T-cell (primary cell): ENCODE measurements at regions not wholly inside any gene's neighbourhood (a gene's known extent, or its start where the extent isn't known, plus 50 kb on each side); places are given as distances from the start of the nearest gene placed in this dataset.

Source experiments
- ATAC-seq, 4 experiments: fragments of 200-7000 bp in 3 of 4; fragments of 150-1000 bp in 1 of 4; cut with Tn5 transposase; replicated peaks in 1 of 4; 1 replicate in 3 of 4; 2 replicates in 1 of 4; pipeline ENCODE4 v1.10.0; 2021; ENCODE audit warnings: moderate library complexity in 3 of 4, mild to moderate bottlenecking in 2 of 4, moderate number of reproducible peaks in 1 of 4
- CTCF ChIA-PET, 2 donors: fragments of 300-600 bp; sonication (Branson Sonifier 250); formaldehyde crosslinking; loops; one replicate each; lab custom pipeline; 2022; ENCODE audit warnings: antibody characterized with exemption in 2 of 2; lab: Charles Lee
- POLR2A ChIA-PET, 2 donors: fragments of 300-600 bp; sonication (Branson Sonifier 250); formaldehyde crosslinking; loops; one replicate each; lab custom pipeline; 2022; ENCODE audit warnings: antibody characterized with exemption in 2 of 2; lab: Charles Lee
- DNase-seq, 35 experiments: peaks; one replicate each; pipeline versions ENCODE4 v3.0.0 to v3.0.0-alpha.2; 2013 to 2023
- H3K27ac ChIP-seq: one replicate; pipeline ENCODE4 v1.5.1; 2013; ENCODE audit warnings: low read length
- H3K27me3 ChIP-seq, 2 experiments: replicated peaks in 1 of 2; 1 replicate in 1 of 2; 2 replicates in 1 of 2; pipeline versions ENCODE4 v1.6.1 to v1.7.0; 2013; ENCODE audit warnings: low read length in 1 of 2, mixed read lengths in 1 of 2; ENCODE audit not compliant: control insufficient read depth in 2 of 2, insufficient read depth in 2 of 2; ENCODE audit errors: extremely low read depth in 1 of 2
- H3K36me3 ChIP-seq, 2 donors: 1 replicate in 1 of 2; 2 replicates in 1 of 2; pipeline versions ENCODE4 v1.6.1 to v1.7.0; 2013; ENCODE audit warnings: low read length in 1 of 2; ENCODE audit not compliant: control insufficient read depth in 2 of 2, insufficient read depth in 1 of 2; ENCODE audit errors: extremely low read depth in 1 of 2
- H3K4me1 ChIP-seq, 2 experiments: 1 replicate in 1 of 2; 2 replicates in 1 of 2; pipeline versions ENCODE4 v1.6.1 to v1.7.0; 2013; ENCODE audit warnings: low read length in 2 of 2, mixed read lengths in 1 of 2; ENCODE audit not compliant: insufficient read depth in 2 of 2, control insufficient read depth in 1 of 2; ENCODE audit errors: extremely low read depth in 1 of 2
- H3K4me3 ChIP-seq, 2 donors: 1 replicate in 1 of 2; 2 replicates in 1 of 2; pipeline versions ENCODE4 v1.5.1 to v1.7.0; 2013; ENCODE audit warnings: mild to moderate bottlenecking in 2 of 2, low read length in 1 of 2, moderate library complexity in 1 of 2; ENCODE audit not compliant: control insufficient read depth in 1 of 2; ENCODE audit errors: extremely low read depth in 1 of 2
- H3K9me3 ChIP-seq: 2 replicates; pipeline ENCODE4 v1.7.0; 2013
- H3K27ac Mint-ChIP-seq, 2 donors: one replicate each; pipeline ENCODE4 v1.8.0; 2020 to 2021; ENCODE audit warnings: mild to moderate bottlenecking in 2 of 2, mixed read lengths in 2 of 2
- H3K27me3 Mint-ChIP-seq, 2 donors: one replicate each; pipeline ENCODE4 v1.8.0; 2021 to 2022; ENCODE audit warnings: mixed read lengths in 2 of 2
- H3K36me3 Mint-ChIP-seq: one replicate; pipeline ENCODE4 v1.8.0; 2021; ENCODE audit warnings: mixed read lengths
- H3K4me1 Mint-ChIP-seq, 3 donors: one replicate each; pipeline ENCODE4 v1.8.0; 2020 to 2022; ENCODE audit warnings: mixed read lengths in 3 of 3, mild to moderate bottlenecking in 1 of 3
- H3K4me3 Mint-ChIP-seq, 3 donors: one replicate each; pipeline ENCODE4 v1.8.0; 2020 to 2022; ENCODE audit warnings: mild to moderate bottlenecking in 3 of 3, mixed read lengths in 3 of 3, moderate library complexity in 3 of 3
- H3K9me3 Mint-ChIP-seq, 3 donors: one replicate each; pipeline ENCODE4 v1.8.0; 2020 to 2022; ENCODE audit warnings: mixed read lengths in 3 of 3
- WGBS: methylation state at CpG from one replicate; pipeline ENCODE4 v1.1.5; 2013; ENCODE audit warnings: missing lambda C conversion rate; ENCODE audit not compliant: insufficient coverage; 5-methylcytosine and 5-hydroxymethylcytosine counted together

- Mint-ChIP-seq H3K4me3 (no peak overlapping the region), H3K27me3 (peaks cover 1 to 4% of the 10 kb centered on the region in 2 donors), H3K27ac (no peak overlapping the region), H3K4me1 (no peaks in the 10 kb centered on the region), H3K9me3 (peaks cover 0 to 3% (median 0%) of the 10 kb centered on the region in 3 donors), H3K36me3 (no peaks in the 10 kb centered on the region)
- H3K27me3 ChIP-seq, result no peaks in the 10 kb centered on the region
- 100% methylated on average over 1 of the region's 1 CpG for WGBS
- ATAC-seq (no peak), DNase-seq (no peak)
- H3K4me3 ChIP-seq, result no peak overlapping the region
- no peak overlapping the region for H3K27ac ChIP-seq
- POLR2A ChIA-PET, result no interaction called here
- H3K9me3 ChIP-seq, result no peaks in the 10 kb centered on the region
- no peaks in the 10 kb centered on the region for H3K36me3 ChIP-seq
- H3K4me1 ChIP-seq, result no peaks in the 10 kb centered on the region
- CTCF ChIA-PET, result no interaction called here
These were observed 276.0 kb downstream of the MRPL39 start for GRCh38 chr21:25331286-25331685.

GRCh38 chr21:25330266-25330665 is 277.0 kb downstream of the MRPL39 start:
- no peaks in the 10 kb centered on the region for H3K9me3 ChIP-seq
- Mint-ChIP-seq H3K27me3 (peaks cover 1 to 4% of the 10 kb centered on the region in 2 donors), H3K27ac (no peak overlapping the region), H3K9me3 (peaks cover 0 to 3% (median 0%) of the 10 kb centered on the region in 3 donors), H3K4me1 (no peaks in the 10 kb centered on the region), H3K4me3 (no peak overlapping the region), H3K36me3 (no peaks in the 10 kb centered on the region)
- ChIA-PET CTCF (no interaction called here), POLR2A (no interaction called here)
- ATAC-seq (no peak), DNase-seq (no peak)
- H3K36me3 ChIP-seq, result no peaks in the 10 kb centered on the region
- no peak overlapping the region for H3K27ac ChIP-seq
- H3K27me3 ChIP-seq, result no peaks in the 10 kb centered on the region
- no CpG with 5 or more reads among the region's 2 CpGs for WGBS
- H3K4me1 ChIP-seq, result no peaks in the 10 kb centered on the region
- H3K4me3 ChIP-seq, result no peak overlapping the region

GRCh38 chr21:25329227-25329825 is 278.0 kb downstream of the MRPL39 start:
- ATAC-seq (no peak), DNase-seq (no peak)
- WGBS, result 100% methylated on average over 1 of the region's 2 CpGs
- CTCF ChIA-PET, result no interaction called here
- Histone ChIP-seq H3K4me3 (no peak overlapping the region), H3K36me3 (no peaks in the 10 kb centered on the region), H3K4me1 (no peaks in the 10 kb centered on the region), H3K27ac (no peak overlapping the region), H3K27me3 (no peaks in the 10 kb centered on the region), H3K9me3 (no peaks in the 10 kb centered on the region)
- H3K4me1 Mint-ChIP-seq, result no peaks in the 10 kb centered on the region
- H3K27ac Mint-ChIP-seq, result no peak overlapping the region
- H3K27me3 Mint-ChIP-seq, result peaks cover 0 to 4% of the 10 kb centered on the region in 2 donors
- H3K36me3 Mint-ChIP-seq, result no peaks in the 10 kb centered on the region
- POLR2A ChIA-PET, result interaction anchor here in 1 of 2 donors (0.7 kb wide), 1 partner anchor 292 kb away, joined by 3 read pairs; no protein-coding TSS in a partner anchor
- H3K9me3 Mint-ChIP-seq, result no peaks in the 10 kb centered on the region
- H3K4me3 Mint-ChIP-seq, result no peak overlapping the region

- no peaks in the 10 kb centered on the region for H3K4me1 Mint-ChIP-seq
- WGBS, result no CpG with 5 or more reads among the region's 1 CpG
These were observed 278.5 kb downstream of the MRPL39 start for GRCh38 chr21:25328736-25329135.

GRCh38 chr21:25326181-25326580 is 281.1 kb downstream of the MRPL39 start:
- H3K9me3 ChIP-seq, result no peaks in the 10 kb centered on the region
- peaks cover 2 to 4% of the 10 kb centered on the region in 2 donors for H3K27me3 Mint-ChIP-seq
- ChIA-PET CTCF (no interaction called here), POLR2A (no interaction called here)
- H3K4me3 Mint-ChIP-seq, result no peak overlapping the region
- H3K36me3 Mint-ChIP-seq, result no peaks in the 10 kb centered on the region
- no peak for ATAC-seq
- no peaks in the 10 kb centered on the region for H3K9me3 Mint-ChIP-seq
- peaks cover 0 to 5% of the 10 kb centered on the region in 2 experiments for H3K27me3 ChIP-seq
- no peaks in the 10 kb centered on the region for H3K4me1 ChIP-seq
- no peaks in the 10 kb centered on the region for H3K36me3 ChIP-seq
- H3K4me1 Mint-ChIP-seq, result no peaks in the 10 kb centered on the region
- no peak overlapping the region for H3K4me3 ChIP-seq
- 80% methylated on average over 2 of the region's 2 CpGs for WGBS
- H3K27ac Mint-ChIP-seq, result no peak overlapping the region
- H3K27ac ChIP-seq, result no peak overlapping the region
- DNase-seq, result no peak

More at GRCh38 chr21:25328736-25329135, 278.5 kb downstream of the MRPL39 start:
- Histone ChIP-seq H3K4me1 (no peaks in the 10 kb centered on the region), H3K27ac (no peak overlapping the region), H3K27me3 (no peaks in the 10 kb centered on the region), H3K9me3 (no peaks in the 10 kb centered on the region), H3K4me3 (no peak overlapping the region), H3K36me3 (no peaks in the 10 kb centered on the region)
- ATAC-seq, result no peak
- Mint-ChIP-seq H3K4me3 (no peak overlapping the region), H3K36me3 (no peaks in the 10 kb centered on the region), H3K9me3 (no peaks in the 10 kb centered on the region), H3K27me3 (peaks cover 0 to 4% of the 10 kb centered on the region in 2 donors), H3K27ac (no peak overlapping the region)
- ChIA-PET POLR2A (interaction anchor here in 1 of 2 donors (0.7 kb wide), 1 partner anchor 293 kb away, joined by 3 read pairs; no protein-coding TSS in a partner anchor), CTCF (no interaction called here)
- DNase-seq, result no peak

GRCh38 chr21:25324666-25325065 is 282.6 kb downstream of the MRPL39 start:
- ATAC-seq (no peak), DNase-seq (no peak)
- peaks cover 0 to 5% of the 10 kb centered on the region in 2 experiments for H3K27me3 ChIP-seq
- no peak overlapping the region for H3K27ac Mint-ChIP-seq
- no peaks in the 10 kb centered on the region for H3K4me1 Mint-ChIP-seq
- no peaks in the 10 kb centered on the region for H3K4me1 ChIP-seq
- H3K27ac ChIP-seq, result no peak overlapping the region
- no peaks in the 10 kb centered on the region for H3K36me3 ChIP-seq
- ChIA-PET CTCF (no interaction called here), POLR2A (no interaction called here)
- no peaks in the 10 kb centered on the region for H3K9me3 Mint-ChIP-seq
- no peak overlapping the region for H3K4me3 Mint-ChIP-seq
- 87% methylated on average over 3 of the region's 6 CpGs for WGBS
- no peaks in the 10 kb centered on the region for H3K9me3 ChIP-seq
- H3K36me3 Mint-ChIP-seq, result no peaks in the 10 kb centered on the region
- H3K4me3 ChIP-seq, result no peak overlapping the region
- peaks cover 2 to 4% of the 10 kb centered on the region in 2 donors for H3K27me3 Mint-ChIP-seq
